ENCODE measurements at regions not wholly inside any gene's neighbourhood (a gene's known extent, or its start where the extent isn't known, plus 50 kb on each side); places are given as distances from the start of the nearest gene placed in this dataset.
A peak's percentile ranks its signal among the peaks of the same experiment; 100 is the strongest.

DNA sequence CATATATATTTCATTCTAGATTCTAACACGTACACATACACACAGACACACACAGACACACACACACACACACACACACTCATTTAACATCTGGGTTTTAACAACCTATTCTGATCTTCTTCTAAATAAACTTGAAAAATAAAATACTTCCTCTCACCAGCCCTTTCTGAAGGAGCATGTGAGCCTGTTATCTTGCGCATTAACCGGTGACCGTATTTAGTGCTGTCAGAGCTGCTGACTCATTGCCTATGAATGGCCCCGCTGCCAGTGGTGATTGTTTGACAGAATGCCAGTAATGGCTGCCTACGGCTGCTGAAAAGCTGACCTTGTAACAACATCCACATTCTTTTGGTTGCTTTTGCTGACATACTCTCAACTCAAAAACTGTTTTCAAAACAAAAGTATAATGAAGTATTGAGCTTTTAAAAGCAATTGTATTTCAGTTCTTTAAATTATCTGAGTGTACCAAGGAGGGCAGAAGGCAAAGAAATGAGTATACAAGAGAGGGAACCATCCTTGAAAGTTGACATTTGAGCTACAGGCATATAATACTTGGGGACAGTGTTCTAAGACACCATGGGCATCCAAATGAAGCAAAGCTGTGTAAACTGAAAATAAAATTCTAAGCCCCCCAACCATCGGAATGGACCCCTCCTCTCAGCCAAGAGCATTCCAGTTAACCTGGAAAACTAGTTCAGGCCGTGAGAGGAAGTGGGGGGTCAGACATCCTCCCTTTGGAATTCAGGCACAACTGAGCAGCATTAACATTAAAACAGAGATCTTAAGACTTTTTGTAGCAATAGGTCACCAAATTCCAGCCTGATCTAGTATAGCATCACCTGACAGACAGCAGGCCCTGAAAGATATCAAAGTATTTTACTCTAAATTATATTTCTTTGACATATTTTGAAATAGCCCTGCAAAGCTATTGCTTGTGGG lies 50.2 kb upstream of the DTNA start (continued):
- TF ChIP-seq ZBTB38 (CRISPR knock-in tag; IDR thresholded peaks at IDR 0.05) = 0 out of 2 replicates have a peak, but pooled peaks have one; percentile 46
- peak; percentile 76 for TF ChIP-seq RFX3 (CRISPR knock-in tag; IDR thresholded peaks at IDR 0.05)
- TF ChIP-seq, protein P1, sequence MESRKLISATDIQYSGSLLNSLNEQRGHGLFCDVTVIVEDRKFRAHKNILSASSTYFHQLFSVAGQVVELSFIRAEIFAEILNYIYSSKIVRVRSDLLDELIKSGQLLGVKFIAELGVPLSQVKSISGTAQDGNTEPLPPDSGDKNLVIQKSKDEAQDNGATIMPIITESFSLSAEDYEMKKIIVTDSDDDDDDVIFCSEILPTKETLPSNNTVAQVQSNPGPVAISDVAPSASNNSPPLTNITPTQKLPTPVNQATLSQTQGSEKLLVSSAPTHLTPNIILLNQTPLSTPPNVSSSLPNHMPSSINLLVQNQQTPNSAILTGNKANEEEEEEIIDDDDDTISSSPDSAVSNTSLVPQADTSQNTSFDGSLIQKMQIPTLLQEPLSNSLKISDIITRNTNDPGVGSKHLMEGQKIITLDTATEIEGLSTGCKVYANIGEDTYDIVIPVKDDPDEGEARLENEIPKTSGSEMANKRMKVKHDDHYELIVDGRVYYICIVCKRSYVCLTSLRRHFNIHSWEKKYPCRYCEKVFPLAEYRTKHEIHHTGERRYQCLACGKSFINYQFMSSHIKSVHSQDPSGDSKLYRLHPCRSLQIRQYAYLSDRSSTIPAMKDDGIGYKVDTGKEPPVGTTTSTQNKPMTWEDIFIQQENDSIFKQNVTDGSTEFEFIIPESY (CRISPR knock-in tag; IDR thresholded peaks at IDR 0.05) = peak; percentile 89
- TF ChIP-seq, protein P2, sequence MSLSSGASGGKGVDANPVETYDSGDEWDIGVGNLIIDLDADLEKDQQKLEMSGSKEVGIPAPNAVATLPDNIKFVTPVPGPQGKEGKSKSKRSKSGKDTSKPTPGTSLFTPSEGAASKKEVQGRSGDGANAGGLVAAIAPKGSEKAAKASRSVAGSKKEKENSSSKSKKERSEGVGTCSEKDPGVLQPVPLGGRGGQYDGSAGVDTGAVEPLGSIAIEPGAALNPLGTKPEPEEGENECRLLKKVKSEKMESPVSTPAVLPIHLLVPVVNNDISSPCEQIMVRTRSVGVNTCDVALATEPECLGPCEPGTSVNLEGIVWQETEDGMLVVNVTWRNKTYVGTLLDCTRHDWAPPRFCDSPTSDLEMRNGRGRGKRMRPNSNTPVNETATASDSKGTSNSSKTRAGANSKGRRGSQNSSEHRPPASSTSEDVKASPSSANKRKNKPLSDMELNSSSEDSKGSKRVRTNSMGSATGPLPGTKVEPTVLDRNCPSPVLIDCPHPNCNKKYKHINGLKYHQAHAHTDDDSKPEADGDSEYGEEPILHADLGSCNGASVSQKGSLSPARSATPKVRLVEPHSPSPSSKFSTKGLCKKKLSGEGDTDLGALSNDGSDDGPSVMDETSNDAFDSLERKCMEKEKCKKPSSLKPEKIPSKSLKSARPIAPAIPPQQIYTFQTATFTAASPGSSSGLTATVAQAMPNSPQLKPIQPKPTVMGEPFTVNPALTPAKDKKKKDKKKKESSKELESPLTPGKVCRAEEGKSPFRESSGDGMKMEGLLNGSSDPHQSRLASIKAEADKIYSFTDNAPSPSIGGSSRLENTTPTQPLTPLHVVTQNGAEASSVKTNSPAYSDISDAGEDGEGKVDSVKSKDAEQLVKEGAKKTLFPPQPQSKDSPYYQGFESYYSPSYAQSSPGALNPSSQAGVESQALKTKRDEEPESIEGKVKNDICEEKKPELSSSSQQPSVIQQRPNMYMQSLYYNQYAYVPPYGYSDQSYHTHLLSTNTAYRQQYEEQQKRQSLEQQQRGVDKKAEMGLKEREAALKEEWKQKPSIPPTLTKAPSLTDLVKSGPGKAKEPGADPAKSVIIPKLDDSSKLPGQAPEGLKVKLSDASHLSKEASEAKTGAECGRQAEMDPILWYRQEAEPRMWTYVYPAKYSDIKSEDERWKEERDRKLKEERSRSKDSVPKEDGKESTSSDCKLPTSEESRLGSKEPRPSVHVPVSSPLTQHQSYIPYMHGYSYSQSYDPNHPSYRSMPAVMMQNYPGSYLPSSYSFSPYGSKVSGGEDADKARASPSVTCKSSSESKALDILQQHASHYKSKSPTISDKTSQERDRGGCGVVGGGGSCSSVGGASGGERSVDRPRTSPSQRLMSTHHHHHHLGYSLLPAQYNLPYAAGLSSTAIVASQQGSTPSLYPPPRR (CRISPR knock-in tag; IDR thresholded peaks at IDR 0.05; ENCODE audit: borderline replicate concordance) = no peak
- TF ChIP-seq NFE2 (CRISPR knock-in tag; IDR thresholded peaks at IDR 0.05) = peak; percentile 90
- no peak for TF ChIP-seq ZNF33B (CRISPR knock-in tag; IDR thresholded peaks at IDR 0.05)
- no peak for TF ChIP-seq ZNF460 (CRISPR knock-in tag; IDR thresholded peaks at IDR 0.05; ENCODE audit: borderline replicate concordance)
- TF ChIP-seq BRD4 (CRISPR knock-in tag; IDR thresholded peaks at IDR 0.05) = no peak
- peak; percentile 27; the same call in 1 of the 2 replicates for TF ChIP-seq RFX1 (IDR thresholded peaks at IDR 0.05)
- no peak for TF ChIP-seq POLR2AphosphoS2 (IDR thresholded peaks at IDR 0.05; ENCODE audit: low read depth, low read length)
- TF ChIP-seq FOSL2 (CRISPR knock-in tag; IDR thresholded peaks at IDR 0.05) = peak; percentile 95
- TF ChIP-seq ZNF331 (CRISPR knock-in tag; IDR thresholded peaks at IDR 0.05) = no peak
- peak; percentile 62 for TF ChIP-seq POGZ (CRISPR knock-in tag; IDR thresholded peaks at IDR 0.05)
- TF ChIP-seq YY1 (IDR thresholded peaks at IDR 0.05; ENCODE audit: insufficient read depth, insufficient replicate concordance, low read depth, low read length) = peak; percentile 80
- TF ChIP-seq KLF15 (CRISPR knock-in tag; IDR thresholded peaks at IDR 0.05; ENCODE audit: borderline replicate concordance) = no peak
